HepG2 (cell line): ENCODE measurements at regions not wholly inside any gene's neighbourhood (a gene's known extent, or its start where the extent isn't known, plus 50 kb on each side); places are given as distances from the start of the nearest gene placed in this dataset.

Source experiments
- ATAC-seq: fragments of 200-7000 bp; cut with Tn5 transposase; 3 replicates; pipeline ENCODE4 v1.9.1; 2020; ENCODE audit warnings: mild to moderate bottlenecking, moderate library complexity
- BruUV-seq: library from RNA; stranded (reverse); fragments of 400-500 nt; replicated peaks from 2 replicates; lab custom pipeline; 2021; lab: Mats Ljungman, UMichigan
- CTCF ChIA-PET: fragments of 300-600 bp; formaldehyde crosslinking; extraction: SDS; loops from one replicate; lab custom pipeline; 2021; ENCODE audit warnings: low total read pairs, inconsistent platforms, low intra/inter-chr PET ratio; lab: Yijun Ruan, JAX
- POLR2A ChIA-PET: fragments of 350-600 bp; sonication (Branson Sonifier 250); formaldehyde crosslinking; loops from one replicate; lab custom pipeline; 2020; ENCODE audit warnings: antibody characterized with exemption, inconsistent platforms; lab: Yijun Ruan, JAX
- DNase-seq: peaks from one replicate; pipeline ENCODE4 v3.0.0-alpha.2; 2015; ENCODE audit warnings: low spot score
- FAIRE-seq: peaks from 3 replicates; lab custom pipeline; 2011; peaks lifted over from hg19 to GRCh38; lab: Jason Lieb, UNC
- H2AFZ ChIP-seq: one replicate; pipeline ENCODE4 v1.6.1; 2011; ENCODE audit warnings: low read length, inconsistent platforms
- H3K27ac ChIP-seq: fragments of 300-600 bp; 3 replicates; pipeline ENCODE4 v1.8.0; 2011; ENCODE audit warnings: mixed run types, mild to moderate bottlenecking, mixed read lengths, low read length, inconsistent platforms; ENCODE audit not compliant: insufficient read depth; ENCODE audit errors: extremely low read length
- H3K27me3 ChIP-seq, 2 experiments: fragments of 200-600 bp in 1 of 2; 2 replicates in 1 of 2; 3 replicates in 1 of 2; pipeline versions ENCODE4 v1.6.0 to v1.8.0; 2011; ENCODE audit warnings: low read length in 2 of 2, mild to moderate bottlenecking in 2 of 2, moderate library complexity in 2 of 2, inconsistent platforms in 1 of 2; ENCODE audit not compliant: insufficient read depth in 2 of 2, control insufficient read depth in 1 of 2
- H3K36me3 ChIP-seq, 2 experiments: fragments of 200-600 bp in 1 of 2; replicated peaks in 1 of 2; 2 replicates in 1 of 2; 3 replicates in 1 of 2; pipeline versions ENCODE4 v1.5.1 to v1.8.0; 2011; ENCODE audit warnings: low read length in 2 of 2, inconsistent platforms in 1 of 2; ENCODE audit not compliant: insufficient read depth in 2 of 2, control insufficient read depth in 1 of 2
- H3K4me1 ChIP-seq: 2 replicates; pipeline ENCODE4 v1.5.1; 2012; ENCODE audit warnings: low read length, inconsistent platforms; ENCODE audit not compliant: insufficient read depth
- H3K4me2 ChIP-seq: 2 replicates; pipeline ENCODE4 v1.6.0; 2011; ENCODE audit warnings: low read depth, low read length, inconsistent platforms
- H3K4me3 ChIP-seq, 3 experiments: fragments of 200-600 bp in 1 of 3; sonication (generic), shearing (Covaris generic) in 1 of 3; replicated peaks in 1 of 3; 2 replicates each; pipeline ENCODE4 v1.5.1; 2011 to 2016; ENCODE audit warnings: low read length in 3 of 3, inconsistent platforms in 2 of 3, low read depth in 2 of 3, mild to moderate bottlenecking in 2 of 3, control low read depth in 1 of 3, mixed read lengths in 1 of 3; ENCODE audit not compliant: insufficient read depth in 1 of 3
- H3K79me2 ChIP-seq: one replicate; pipeline ENCODE4 v1.6.1; 2011; ENCODE audit warnings: low read length, inconsistent platforms; ENCODE audit not compliant: insufficient read depth
- H3K9ac ChIP-seq: 2 replicates; pipeline ENCODE4 v1.6.0; 2011; ENCODE audit warnings: mild to moderate bottlenecking, low read depth, low read length, inconsistent platforms; ENCODE audit not compliant: insufficient read depth
- H3K9me3 ChIP-seq: 2 replicates; pipeline ENCODE4 v1.5.1; 2012; ENCODE audit warnings: mild to moderate bottlenecking, low read length
- H4K20me1 ChIP-seq: 2 replicates; pipeline ENCODE4 v1.6.0; 2011; ENCODE audit warnings: inconsistent platforms, mild to moderate bottlenecking, low read length, moderate library complexity; ENCODE audit not compliant: insufficient read depth
- HNRNPK ChIP-seq: fragments of 200-400 bp; formaldehyde crosslinking; IDR thresholded peaks from 2 replicates; pipeline ENCODE4 v1.6.1; 2018; ENCODE audit warnings: low read length, low read depth, moderate library complexity, mild to moderate bottlenecking; ENCODE audit not compliant: poor library complexity, severe bottlenecking
- MTF1 ChIP-seq: sonication (generic); formaldehyde crosslinking; IDR thresholded peaks from 2 replicates; pipeline ENCODE4 v1.5.0; 2020; ENCODE audit warnings: missing genetic modification reagents
- PITX1 ChIP-seq: sonication (generic); formaldehyde crosslinking; IDR thresholded peaks from 2 replicates; pipeline ENCODE4 v1.5.1; 2020; ENCODE audit warnings: mild to moderate bottlenecking, missing genetic modification reagents
- SRSF9 ChIP-seq: fragments of 200-400 bp; formaldehyde crosslinking; IDR thresholded peaks from 2 replicates; pipeline ENCODE4 v1.6.1; 2018; ENCODE audit warnings: borderline replicate concordance, mild to moderate bottlenecking, low read depth, low read length; ENCODE audit not compliant: insufficient read depth, poor library complexity, severe bottlenecking
- TAF15 ChIP-seq: fragments of 200-400 bp; formaldehyde crosslinking; IDR thresholded peaks from one replicate; pipeline ENCODE4 v1.6.1; 2018; ENCODE audit warnings: mild to moderate bottlenecking, low read depth, low read length; ENCODE audit not compliant: poor library complexity, severe bottlenecking
- ZFP62 ChIP-seq: sonication (generic); formaldehyde crosslinking; IDR thresholded peaks from 2 replicates; pipeline ENCODE4 v1.4.0; 2020; ENCODE audit warnings: missing genetic modification reagents
- ZFYVE20 ChIP-seq: sonication (generic); formaldehyde crosslinking; IDR thresholded peaks from 2 replicates; pipeline ENCODE4 v1.8.0; 2023; ENCODE audit warnings: low read depth, mild to moderate bottlenecking, moderate library complexity, missing genetic modification reagents, borderline replicate concordance
- WGBS: methylation state at CpG from one replicate; pipeline ENCODE4 v1.1.6; 2017; ENCODE audit warnings: low lambda C conversion rate; 5-methylcytosine and 5-hydroxymethylcytosine counted together
- in situ Hi-C: cut with HindIII; loops from 2 replicates; pipeline ENCODE4 v1.10.0; 2017; ENCODE audit warnings: low pct_unique_long_range_greater_than_20kb; ENCODE audit not compliant: extremely low pct_ligation_motif_present
- intact Hi-C: fragments of 100-400 bp; cut with micrococcal nuclease; formaldehyde crosslinking; loops from one replicate; pipeline ENCODE4 v1.10.0; 2022; ENCODE audit not compliant: unreplicated experiment
- TF ChIP-seq, protein P1 (sequence below): sonication (generic); formaldehyde crosslinking; conservative IDR thresholded peaks from 2 replicates; pipeline ENCODE4 v1.4.0; 2020; ENCODE audit warnings: missing genetic modification reagents

DNA sequence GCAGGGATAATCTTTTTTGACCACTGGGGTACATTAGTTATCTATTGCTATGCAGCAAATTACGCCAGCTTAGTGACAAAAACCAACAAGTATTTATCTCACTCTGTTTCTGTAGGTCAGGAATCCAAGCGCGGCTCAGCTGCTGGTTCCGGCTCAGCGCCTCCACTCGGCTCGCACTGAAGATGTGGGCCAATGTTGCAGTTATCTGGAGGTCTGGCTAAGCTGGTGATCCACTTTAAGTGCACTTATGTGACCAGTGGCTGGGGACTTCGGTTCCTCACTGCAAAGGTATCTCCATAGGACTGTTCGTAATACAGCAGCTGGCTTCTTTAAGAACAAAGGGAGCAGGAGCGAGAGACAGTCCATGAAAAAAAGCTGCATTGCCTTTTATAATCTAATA lies 591.9 kb downstream of the TMEM182 start:
- Histone ChIP-seq H4K20me1 (no peaks in the 10 kb centered on the region), H3K27me3 (no peaks in the 10 kb centered on the region), H3K9ac (no peak overlapping the region), H3K36me3 (no peaks in the 10 kb centered on the region), H3K4me2 (no peak overlapping the region), H2AFZ (no peak overlapping the region), H3K79me2 (no peaks in the 10 kb centered on the region), H3K9me3 (no peaks in the 10 kb centered on the region), H3K4me3 (no peak overlapping the region), H3K4me1 (no peaks in the 10 kb centered on the region), H3K27ac (no peak overlapping the region)
- BruUV-seq: no TSS peak
- intact Hi-C loops: no loop called here
- POLR2A ChIA-PET: no interaction called here
- WGBS: 26% methylated on average over 10 of the region's 10 CpGs
- TF ChIP-seq ZFP62 (no peak), SRSF9 (no peak), PITX1 (CRISPR knock-in tag) (no peak), HNRNPK (no peak), ZFYVE20 (CRISPR knock-in tag) (no peak), TAF15 (no peak)
- TF ChIP-seq, protein P1, sequence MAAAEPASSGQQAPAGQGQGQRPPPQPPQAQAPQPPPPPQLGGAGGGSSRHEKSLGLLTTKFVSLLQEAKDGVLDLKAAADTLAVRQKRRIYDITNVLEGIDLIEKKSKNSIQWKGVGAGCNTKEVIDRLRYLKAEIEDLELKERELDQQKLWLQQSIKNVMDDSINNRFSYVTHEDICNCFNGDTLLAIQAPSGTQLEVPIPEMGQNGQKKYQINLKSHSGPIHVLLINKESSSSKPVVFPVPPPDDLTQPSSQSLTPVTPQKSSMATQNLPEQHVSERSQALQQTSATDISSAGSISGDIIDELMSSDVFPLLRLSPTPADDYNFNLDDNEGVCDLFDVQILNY: no peak
- DNase-seq: no peak
- ATAC-seq: no peak
- CTCF ChIA-PET: no interaction called here
- no peak for FAIRE-seq
- in situ Hi-C loops: no loop called here

DNA sequence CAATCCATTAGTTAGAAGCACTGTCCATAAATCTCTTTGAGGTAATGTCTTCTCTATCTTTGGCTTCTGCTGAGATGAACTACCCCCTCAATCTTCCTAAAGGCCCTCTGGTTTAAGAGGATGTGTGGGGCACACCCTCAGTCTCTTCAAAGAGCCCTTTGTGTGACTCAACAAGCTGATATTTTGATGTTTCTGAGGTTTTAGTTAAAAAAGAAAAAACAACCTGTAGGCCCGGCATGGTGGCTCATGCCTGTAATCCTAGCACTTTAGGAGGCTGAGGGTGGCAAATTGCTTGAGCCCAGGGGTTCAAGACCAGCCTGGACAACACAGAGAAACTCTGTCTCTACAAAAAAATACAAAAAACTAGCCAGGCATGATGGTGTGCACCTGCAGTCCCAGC lies 593.5 kb downstream of the TMEM182 start:
- no peak for TF ChIP-seq MTF1
- no TSS peak for BruUV-seq
- no peak overlapping the region for H2AFZ ChIP-seq
- no peak overlapping the region for H3K4me3 ChIP-seq
- no peaks in the 10 kb centered on the region for H3K27me3 ChIP-seq
- no peak for ATAC-seq
- no peak for FAIRE-seq
- 0% methylated on average over 1 of the region's 1 CpG for WGBS
- POLR2A ChIA-PET: no interaction called here
- no peaks in the 10 kb centered on the region for H3K79me2 ChIP-seq
- H3K9me3 ChIP-seq: no peaks in the 10 kb centered on the region
- H4K20me1 ChIP-seq: no peaks in the 10 kb centered on the region
- in situ Hi-C loops: no loop called here
- no peaks in the 10 kb centered on the region for H3K36me3 ChIP-seq
- no peak overlapping the region for H3K27ac ChIP-seq
- no peak for DNase-seq
- H3K4me1 ChIP-seq: no peaks in the 10 kb centered on the region
- H3K4me2 ChIP-seq: no peak overlapping the region
- H3K9ac ChIP-seq: no peak overlapping the region
- intact Hi-C loops: no loop called here
- CTCF ChIA-PET: no interaction called here
